Breast epithelium (tissue), 4 donors: ENCODE measurements at regions not wholly inside any gene's neighbourhood (a gene's known extent, or its start where the extent isn't known, plus 50 kb on each side); places are given as distances from the start of the nearest gene placed in this dataset.

ENCODE experiments used
- DNase-seq, 2 donors: peaks; one replicate each; pipeline ENCODE4 v3.0.0-alpha.2; 2019; ENCODE audit warnings: low spot score in 2 of 2
- H3K27ac ChIP-seq, 2 donors: fragments of 200-600 bp; sonication (generic) in 1 of 2; one replicate each; pipeline ENCODE4 v1.5.1; 2016 to 2019; ENCODE audit warnings: mild to moderate bottlenecking in 1 of 2
- H3K27me3 ChIP-seq, 2 donors: fragments of 200-600 bp; sonication (generic) in 1 of 2; one replicate each; pipeline versions ENCODE4 v1.5.1 to v1.6.0; 2017 to 2019; ENCODE audit warnings: control low read depth in 1 of 2, mild to moderate bottlenecking in 1 of 2
- H3K36me3 ChIP-seq: fragments of 200-600 bp; one replicate; pipeline ENCODE4 v1.5.1; 2019
- H3K4me1 ChIP-seq, 2 donors: fragments of 200-600 bp; sonication (generic); one replicate each; pipeline ENCODE4 v1.5.1; 2016 to 2019; ENCODE audit warnings: control low read depth in 1 of 2
- H3K4me3 ChIP-seq, 3 donors: fragments of 200-600 bp; sonication (generic); 1 replicate in 2 of 3; 2 replicates in 1 of 3; pipeline ENCODE4 v1.5.1; 2016 to 2019; ENCODE audit warnings: mild to moderate bottlenecking in 3 of 3, moderate library complexity in 2 of 3
- H3K9me3 ChIP-seq, 2 donors: fragments of 200-600 bp; sonication (generic) in 1 of 2; one replicate each; pipeline ENCODE4 v1.5.1; 2016 to 2019; ENCODE audit warnings: control low read depth in 1 of 2
- CTCF ChIP-seq, 3 donors: fragments of 450-650 bp; IDR thresholded peaks; one replicate each; pipeline ENCODE4 v1.5.1; 2016 to 2017; ENCODE audit warnings: antibody characterized with exemption in 3 of 3, mild to moderate bottlenecking in 3 of 3, moderate library complexity in 3 of 3
- POLR2A ChIP-seq: fragments of 450-650 bp; IDR thresholded peaks from one replicate; pipeline ENCODE4 v1.6.1; 2016; ENCODE audit warnings: antibody characterized with exemption, mild to moderate bottlenecking, moderate library complexity
- POLR2AphosphoS5 ChIP-seq, 3 donors: sonication (generic); formaldehyde crosslinking; IDR thresholded peaks; one replicate each; pipeline ENCODE4 v1.6.1; 2017; ENCODE audit warnings: antibody characterized with exemption in 3 of 3
- intact Hi-C: fragments of 100-400 bp; cut with DNase I; formaldehyde crosslinking; loops from one replicate; pipeline ENCODE4 v1.15.1; 2023; ENCODE audit warnings: low total_unique reads

- no peak for DNase-seq
- intact Hi-C loops = no loop called here
- Histone ChIP-seq H3K27me3 (no peaks in the 10 kb centered on the region), H3K9me3 (no peaks in the 10 kb centered on the region), H3K36me3 (no peaks in the 10 kb centered on the region), H3K4me1 (no peaks in the 10 kb centered on the region), H3K27ac (no peak overlapping the region), H3K4me3 (no peak overlapping the region)
- TF ChIP-seq POLR2AphosphoS5 (IDR thresholded peaks at IDR 0.05) (no peak), CTCF (IDR thresholded peaks at IDR 0.05) (no peak), POLR2A (no peak)
Observed at GRCh38 chr6:67563671-67564070, 1071.4 kb upstream of the ADGRB3 start.

- TF ChIP-seq POLR2AphosphoS5 (IDR thresholded peaks at IDR 0.05) = no peak
- TF ChIP-seq POLR2A = no peak
- no peak for TF ChIP-seq CTCF (IDR thresholded peaks at IDR 0.05)
- Histone ChIP-seq H3K27me3 (no peaks in the 10 kb centered on the region), H3K9me3 (no peaks in the 10 kb centered on the region), H3K27ac (no peak overlapping the region), H3K4me3 (no peak overlapping the region), H3K4me1 (no peaks in the 10 kb centered on the region), H3K36me3 (no peaks in the 10 kb centered on the region)
- DNase-seq = no peak
- intact Hi-C loops = no loop called here
Observed at GRCh38 chr6:67560068-67560467, 1075.0 kb upstream of the ADGRB3 start.

GRCh38 chr6:67558985-67559384 is 1076.1 kb upstream of the ADGRB3 start:
- intact Hi-C loops = no loop called here
- H3K27ac ChIP-seq = no peak overlapping the region
- no peaks in the 10 kb centered on the region for H3K36me3 ChIP-seq
- H3K4me1 ChIP-seq = no peaks in the 10 kb centered on the region
- no peak overlapping the region for H3K4me3 ChIP-seq
- H3K9me3 ChIP-seq = no peaks in the 10 kb centered on the region
- no peak for DNase-seq
- TF ChIP-seq POLR2A = no peak
- TF ChIP-seq CTCF (IDR thresholded peaks at IDR 0.05) = no peak
- H3K27me3 ChIP-seq = no peaks in the 10 kb centered on the region

- no peak for DNase-seq
- no peaks in the 10 kb centered on the region for H3K36me3 ChIP-seq
- H3K9me3 ChIP-seq = peaks cover 4 to 32% of the 10 kb centered on the region in 2 donors
- intact Hi-C loops = no loop called here
- no peak overlapping the region for H3K27ac ChIP-seq
- H3K4me1 ChIP-seq = no peaks in the 10 kb centered on the region
- no peak for TF ChIP-seq CTCF (IDR thresholded peaks at IDR 0.05)
- TF ChIP-seq POLR2AphosphoS5 (IDR thresholded peaks at IDR 0.05) = no peak
- no peak for TF ChIP-seq POLR2A
- H3K4me3 ChIP-seq = no peak overlapping the region
- H3K27me3 ChIP-seq = no peaks in the 10 kb centered on the region
Observed at GRCh38 chr6:67544851-67545452, 1090.1 kb upstream of the ADGRB3 start.

GRCh38 chr6:67541586-67541985 is 1093.5 kb upstream of the ADGRB3 start:
- Histone ChIP-seq H3K36me3 (no peaks in the 10 kb centered on the region), H3K4me1 (no peaks in the 10 kb centered on the region), H3K4me3 (no peak overlapping the region), H3K27me3 (no peaks in the 10 kb centered on the region), H3K27ac (no peak overlapping the region), H3K9me3 (peaks cover 4 to 32% of the 10 kb centered on the region in 2 donors)
- intact Hi-C loops = no loop called here
- no peak for DNase-seq
- TF ChIP-seq POLR2AphosphoS5 (IDR thresholded peaks at IDR 0.05) (no peak), POLR2A (no peak), CTCF (IDR thresholded peaks at IDR 0.05) (no peak)
